Activated CD8-positive, alpha-beta memory T cell treated with anti-CD3 and anti-CD28 coated beads for 24 hours (primary cell): ENCODE measurements at regions not wholly inside any gene's neighbourhood (a gene's known extent, or its start where the extent isn't known, plus 50 kb on each side); places are given as distances from the start of the nearest gene placed in this dataset.

Experiments used
- DNase-seq: peaks from one replicate; pipeline ENCODE4 v3.0.0-alpha.2; 2020

- no peak for DNase-seq
These were observed 118.3 kb upstream of the USP24 start for GRCh38 chr1:55333461-55333860.

DNA sequence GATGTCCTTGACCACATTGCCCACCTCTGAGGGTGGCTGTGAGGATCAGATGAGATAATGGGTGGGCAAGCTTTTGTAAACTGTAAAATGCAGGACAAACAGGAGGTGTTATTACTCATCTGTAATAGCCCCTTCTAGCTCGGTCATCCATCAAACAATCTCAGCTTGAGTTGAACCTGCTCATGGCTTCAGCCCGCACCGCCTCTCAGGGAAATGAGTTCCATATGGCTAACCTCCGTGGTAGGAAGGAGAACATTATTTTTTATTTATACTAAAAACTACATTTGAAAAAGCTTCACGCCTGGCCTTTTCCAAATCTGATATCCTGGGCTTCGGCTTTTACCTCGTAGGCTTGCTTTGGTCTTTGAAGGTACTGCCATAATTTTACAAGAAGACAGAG is 116.2 kb upstream of the USP24 start:
- no peak for DNase-seq

- DNase-seq, result no peak
These were observed 114.8 kb upstream of the USP24 start for GRCh38 chr1:55329808-55330432.

DNA sequence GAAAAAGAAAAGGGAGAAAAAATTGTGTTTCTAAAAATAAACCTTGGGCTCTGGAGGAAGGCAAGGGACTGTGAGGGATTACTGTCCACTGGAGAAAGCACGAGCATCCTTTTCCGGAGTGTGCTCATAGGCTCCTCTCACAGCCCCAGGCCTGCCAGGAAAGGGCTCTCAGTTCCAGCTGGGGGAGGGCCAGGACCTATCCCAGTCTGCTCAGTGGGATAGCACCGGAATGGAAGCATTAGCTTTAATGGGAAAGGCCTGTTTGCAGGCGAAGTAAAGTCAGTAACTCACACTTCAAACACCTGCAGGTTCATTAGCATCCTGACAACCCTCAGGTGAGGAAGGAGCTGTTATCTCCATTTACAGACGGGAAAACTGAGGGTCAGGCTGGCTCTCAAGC is 113.9 kb upstream of the USP24 start:
- no peak for DNase-seq

DNA sequence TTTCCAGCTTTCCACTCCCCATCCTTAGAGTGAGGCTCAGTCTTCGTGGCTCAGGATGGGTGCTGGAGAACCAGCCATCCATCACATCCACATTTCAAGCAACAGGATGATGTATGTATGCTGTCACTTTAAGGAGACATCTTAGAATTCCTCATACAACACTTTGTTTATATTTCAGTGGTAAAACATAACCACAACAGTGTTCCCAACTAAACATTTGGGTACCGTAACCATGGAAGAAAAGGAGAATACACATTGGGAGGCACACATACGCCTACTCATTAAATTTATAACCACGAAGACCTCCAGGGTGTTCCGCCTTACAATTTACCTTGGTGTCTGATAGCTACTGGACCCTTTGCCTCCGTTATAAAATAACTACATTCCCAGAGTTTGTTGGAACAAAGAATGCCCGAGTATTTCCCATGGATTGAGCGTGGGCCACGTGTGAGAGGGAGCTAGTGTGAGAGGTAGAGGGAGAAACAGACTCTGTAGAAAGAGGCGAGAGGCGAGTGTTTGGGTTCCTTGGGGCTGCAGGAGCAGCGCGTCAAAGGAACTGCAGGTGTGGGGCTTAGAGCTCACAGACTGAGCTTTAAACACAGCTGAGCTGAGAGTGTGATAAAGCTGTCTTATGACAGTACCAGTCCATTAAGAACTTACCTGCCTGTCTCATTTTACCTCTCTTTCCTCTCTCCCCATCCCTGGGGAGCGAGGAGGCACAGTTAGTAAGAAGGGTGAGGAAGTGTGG is 111.5 kb upstream of the USP24 start:
- no peak for DNase-seq

DNA sequence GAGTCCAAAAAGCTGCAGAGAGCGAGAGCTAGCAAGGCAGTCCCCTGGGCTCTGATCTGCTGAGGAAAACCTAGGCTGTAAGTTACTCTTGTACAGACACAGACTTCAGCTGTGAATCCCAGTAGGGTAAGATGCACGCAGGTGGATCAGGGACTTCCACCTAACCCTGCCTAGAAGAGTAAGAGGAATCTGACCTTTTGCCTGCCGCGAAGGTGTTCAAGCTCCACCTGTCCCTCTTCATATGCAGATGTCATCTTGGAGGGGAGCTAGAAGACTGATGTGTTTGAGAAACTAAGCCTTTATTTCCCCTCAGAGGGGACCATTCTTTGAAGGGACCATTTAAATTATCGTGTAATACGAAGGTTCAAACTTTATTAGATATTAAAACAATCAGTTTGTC is 108.6 kb upstream of the USP24 start:
- no peak for DNase-seq

- DNase-seq, result no peak
These were observed 107.7 kb upstream of the USP24 start for GRCh38 chr1:55322842-55323241.

GRCh38 chr1:55321942-55322341 is 106.8 kb upstream of the USP24 start:
- DNase-seq, result no peak

GRCh38 chr1:55320891-55321290 is 105.7 kb upstream of the USP24 start:
- no peak for DNase-seq

DNA sequence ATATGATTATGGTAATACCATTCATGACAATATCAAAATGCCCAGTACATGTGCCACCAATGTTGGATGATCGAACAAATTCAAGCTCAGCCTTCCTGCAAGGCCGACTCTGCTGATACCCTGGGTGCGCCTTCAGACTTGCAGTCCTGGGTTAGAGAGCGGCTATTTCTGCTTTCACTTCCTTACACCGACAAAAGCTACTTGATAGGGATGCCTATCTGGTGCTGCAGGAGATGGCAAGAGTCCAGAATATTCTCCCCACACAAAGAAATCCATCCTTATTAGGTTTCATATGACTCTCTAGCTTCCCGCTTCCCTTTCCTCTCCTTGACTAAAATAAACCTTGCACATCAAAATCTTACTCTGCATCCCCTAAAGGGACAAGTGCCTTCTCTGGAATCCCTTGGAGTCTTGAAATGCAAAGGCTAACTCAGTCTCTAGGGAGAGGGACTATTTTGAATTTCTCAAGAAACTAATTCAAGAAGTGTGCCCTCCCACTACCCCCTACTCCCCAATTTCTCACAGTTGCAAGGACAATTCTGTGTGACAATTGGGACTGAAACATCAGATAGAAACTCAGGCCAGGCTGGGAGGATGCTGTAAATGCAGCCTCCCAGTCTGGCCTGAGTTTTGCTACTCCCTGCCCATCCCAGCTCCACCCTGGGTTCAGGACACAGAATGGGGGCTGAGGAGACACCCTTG is 103.1 kb upstream of the USP24 start:
- DNase-seq, result no peak

- no peak for DNase-seq
These were observed 102.5 kb upstream of the USP24 start for GRCh38 chr1:55317673-55318072.

DNA sequence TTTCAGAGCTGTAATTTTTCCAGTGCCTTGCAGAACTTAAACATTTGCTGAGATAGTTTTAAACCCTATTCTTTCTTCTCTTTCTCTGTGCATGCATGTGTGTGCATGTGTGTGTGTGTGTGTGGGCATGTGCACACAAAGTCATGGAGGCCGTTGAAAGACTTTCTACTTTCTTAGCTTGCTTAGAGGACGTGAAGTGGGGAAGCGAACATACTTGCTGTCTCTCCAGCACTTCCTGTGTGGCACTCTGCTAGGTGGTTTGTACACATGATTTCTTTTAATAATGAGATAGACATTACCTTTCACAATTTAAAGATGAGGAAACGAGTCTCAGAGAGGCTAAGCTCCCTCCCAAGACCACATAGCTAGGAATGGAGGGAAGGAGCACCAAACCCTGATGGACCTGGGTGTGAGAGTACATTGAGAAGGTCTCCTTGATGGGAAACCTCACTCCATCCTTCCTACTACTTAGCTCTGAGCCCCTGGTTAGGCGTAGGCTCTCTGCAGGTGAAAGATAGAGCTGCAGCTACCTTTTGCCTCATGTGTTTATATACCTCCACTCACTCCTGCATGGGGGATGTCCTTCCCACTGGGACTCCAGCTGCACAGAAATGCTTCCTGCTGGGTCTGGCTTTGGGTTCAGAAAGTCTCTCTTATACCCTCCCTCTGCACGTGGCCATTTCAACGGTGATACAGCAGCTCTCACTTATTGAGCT is 101.9 kb upstream of the USP24 start:
- DNase-seq, result no peak

- no peak for DNase-seq
These were observed 101.3 kb upstream of the USP24 start for GRCh38 chr1:55316502-55316901.

DNA sequence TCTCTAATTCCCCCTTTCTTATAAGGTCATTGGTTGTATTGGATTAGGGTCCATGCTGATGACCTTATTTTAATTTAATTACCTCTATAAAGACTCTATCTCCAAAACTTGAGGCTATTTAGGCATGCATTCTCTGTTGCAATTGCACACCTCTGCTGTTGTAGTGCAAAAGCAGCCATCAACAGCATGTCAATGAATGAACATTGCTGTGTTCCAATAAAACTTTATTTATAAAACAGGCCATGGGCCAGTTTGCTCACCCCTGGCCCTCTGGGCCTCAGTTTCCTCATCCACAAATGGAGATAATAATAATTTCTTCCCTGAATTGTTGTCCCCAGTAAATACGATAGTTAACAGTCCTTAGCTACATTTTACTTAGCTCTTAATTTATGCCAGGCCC is 100.4 kb upstream of the USP24 start:
- no peak for DNase-seq

DNA sequence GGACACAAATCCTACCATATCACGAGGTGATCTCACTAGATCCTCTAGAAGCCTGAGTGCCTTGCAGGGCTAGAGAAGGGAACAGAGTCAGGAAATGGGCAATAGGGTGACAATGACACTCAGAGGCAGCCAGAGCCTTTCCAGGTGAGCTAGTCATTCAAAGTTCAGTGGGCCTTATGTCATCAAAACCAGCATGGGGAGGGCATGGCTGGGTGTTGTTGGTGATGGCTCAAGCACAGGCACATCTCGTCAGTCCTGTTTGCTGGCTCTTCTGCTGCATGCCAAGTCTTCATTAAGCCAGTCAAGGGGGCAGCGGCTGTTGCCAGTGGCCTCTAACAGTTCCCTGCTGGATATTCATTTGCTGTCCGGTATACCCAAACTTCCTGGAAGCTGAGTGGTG is 99.6 kb upstream of the USP24 start:
- DNase-seq, result no peak

GRCh38 chr1:55313903-55314302 is 98.7 kb upstream of the USP24 start:
- DNase-seq, result no peak

GRCh38 chr1:55311979-55312378 is 96.8 kb upstream of the USP24 start:
- no peak for DNase-seq

DNA sequence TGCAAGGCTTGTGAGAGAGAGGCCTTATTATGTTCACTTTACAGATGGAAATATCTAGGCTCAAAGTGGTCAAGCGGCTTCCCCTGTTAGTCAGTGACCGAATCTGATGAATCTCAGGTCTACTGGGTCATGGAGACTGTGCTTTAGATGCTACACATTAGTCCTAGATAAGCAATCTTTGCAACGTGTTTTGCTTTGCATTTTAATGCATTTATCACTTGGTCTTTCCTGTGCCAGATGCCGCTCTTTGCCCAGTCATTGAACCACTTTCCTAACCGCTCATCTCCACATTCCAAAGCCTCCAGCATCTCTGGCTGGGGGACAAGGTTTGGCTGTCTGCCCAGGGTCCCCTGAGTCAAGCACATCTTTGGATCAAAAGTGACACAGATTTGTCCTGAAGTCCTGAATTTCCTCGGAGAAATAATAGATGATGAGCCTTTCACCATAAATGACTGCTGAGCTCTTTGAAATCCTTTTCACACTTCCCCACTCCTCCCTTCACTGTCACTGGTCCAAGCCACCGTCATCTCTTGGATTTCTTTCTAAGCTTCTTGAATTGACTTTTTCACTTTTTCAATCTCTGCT is 96.0 kb upstream of the USP24 start:
- no peak for DNase-seq

DNA sequence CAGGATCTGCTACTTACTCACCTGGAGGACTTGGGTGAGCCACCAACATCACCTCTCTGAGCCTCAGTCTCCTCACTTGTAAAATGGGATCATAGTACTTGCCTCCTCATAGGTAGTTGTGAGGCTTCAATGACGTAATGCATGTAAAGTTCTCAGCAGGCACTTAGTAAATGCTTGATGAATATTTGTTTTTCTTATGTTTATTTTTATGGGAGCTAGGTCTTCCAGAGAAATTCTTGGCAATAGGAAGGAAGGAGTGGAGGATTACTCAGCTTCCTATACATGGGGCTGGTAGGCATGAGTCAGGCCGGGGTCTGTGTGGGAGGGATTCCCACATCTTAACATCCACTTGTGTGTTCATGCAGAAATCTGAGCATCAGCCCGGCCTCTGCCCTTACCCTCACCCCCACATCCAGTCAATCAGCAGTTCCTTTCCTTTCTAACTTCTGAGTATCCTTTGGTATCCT is 95.4 kb upstream of the USP24 start:
- DNase-seq, result no peak

DNA sequence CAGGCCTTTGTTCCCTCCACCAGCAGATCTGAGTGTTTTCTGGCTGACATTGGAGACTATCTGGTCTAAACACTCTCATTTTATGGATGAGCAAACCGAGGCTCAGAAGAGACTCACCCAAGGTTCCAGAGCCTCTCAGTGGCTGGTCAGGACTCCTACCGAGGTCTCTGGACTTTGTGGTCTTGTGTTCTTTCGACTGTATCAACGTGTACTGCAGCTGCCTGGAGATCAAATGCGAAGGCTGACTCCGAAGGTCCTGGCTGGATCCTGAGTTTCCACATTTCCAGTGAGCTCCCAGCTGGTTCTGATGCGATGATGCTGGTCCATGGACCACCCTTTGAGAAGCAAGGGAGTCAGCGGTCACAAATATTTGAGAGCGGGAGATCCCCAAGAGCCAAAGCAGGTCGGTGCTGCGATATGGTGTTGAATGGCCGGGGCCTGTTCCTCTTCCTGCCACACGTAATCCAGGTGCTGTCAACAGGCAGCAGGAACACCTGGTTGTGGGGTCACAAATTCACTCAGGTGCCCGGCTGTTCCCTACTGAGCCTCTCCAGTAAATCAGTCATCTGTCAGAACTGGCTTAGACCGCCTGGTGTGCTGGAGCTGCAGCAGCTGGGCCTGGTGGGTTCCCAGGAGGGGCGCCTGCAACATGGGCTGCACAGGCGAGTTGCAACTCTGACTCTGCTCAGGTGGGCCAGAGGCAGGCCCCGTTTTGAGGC is 94.8 kb upstream of the USP24 start:
- DNase-seq, result no peak

GRCh38 chr1:55309053-55309452 is 93.9 kb upstream of the USP24 start:
- DNase-seq, result no peak

GRCh38 chr1:55305735-55306134 is 90.6 kb upstream of the USP24 start:
- DNase-seq, result no peak
